D341Med (cell line): ENCODE measurements at regions not wholly inside any gene's neighbourhood (a gene's known extent, or its start where the extent isn't known, plus 50 kb on each side); places are given as distances from the start of the nearest gene placed in this dataset.

ENCODE experiments used
- DNase-seq: peaks from one replicate; pipeline ENCODE4 v3.0.0; 2012; ENCODE audit warnings: low spot score

GRCh38 chr12:58530742-58531062 lies 389.6 kb downstream of the LRIG3 start:
- DNase-seq: no peak

DNA sequence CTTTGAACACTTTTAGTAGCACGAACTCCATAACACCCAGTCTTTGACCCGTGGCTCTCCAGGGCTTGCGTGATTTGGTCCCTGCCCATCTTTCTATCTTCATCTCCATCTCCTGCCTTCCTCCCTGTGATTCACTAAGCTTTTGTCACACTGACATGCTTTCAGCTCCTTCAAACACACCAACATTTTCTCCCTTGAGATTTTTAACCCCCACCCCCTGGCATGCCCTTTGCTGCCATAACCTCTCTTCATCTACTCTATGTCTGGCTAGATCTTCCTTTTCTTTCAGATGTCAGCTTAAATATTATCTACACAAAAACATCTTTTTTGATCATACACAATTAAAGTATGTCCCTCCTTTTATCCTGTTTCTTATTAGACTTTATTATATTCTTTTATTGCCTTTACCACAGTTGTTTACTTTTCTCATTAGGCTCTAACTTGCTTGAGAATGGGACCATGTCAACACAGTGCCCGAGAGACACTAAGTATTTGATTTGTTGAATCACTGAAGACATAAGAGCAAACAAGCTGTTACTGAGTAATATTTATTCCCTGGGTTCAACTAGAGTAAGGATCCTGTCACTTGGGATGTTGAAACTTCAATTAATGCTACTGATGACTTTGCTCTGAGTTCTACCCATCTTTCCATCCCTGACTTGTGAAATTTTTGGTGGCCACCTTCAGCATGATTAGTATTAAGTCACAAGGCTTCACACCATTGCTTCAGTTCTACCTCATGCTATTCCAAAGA lies 387.3 kb downstream of the LRIG3 start:
- no peak for DNase-seq

GRCh38 chr12:58533652-58534051 lies 386.7 kb downstream of the LRIG3 start:
- DNase-seq: no peak

- DNase-seq: no peak
Observed at GRCh38 chr12:58537278-58537677, 383.0 kb downstream of the LRIG3 start.

DNA sequence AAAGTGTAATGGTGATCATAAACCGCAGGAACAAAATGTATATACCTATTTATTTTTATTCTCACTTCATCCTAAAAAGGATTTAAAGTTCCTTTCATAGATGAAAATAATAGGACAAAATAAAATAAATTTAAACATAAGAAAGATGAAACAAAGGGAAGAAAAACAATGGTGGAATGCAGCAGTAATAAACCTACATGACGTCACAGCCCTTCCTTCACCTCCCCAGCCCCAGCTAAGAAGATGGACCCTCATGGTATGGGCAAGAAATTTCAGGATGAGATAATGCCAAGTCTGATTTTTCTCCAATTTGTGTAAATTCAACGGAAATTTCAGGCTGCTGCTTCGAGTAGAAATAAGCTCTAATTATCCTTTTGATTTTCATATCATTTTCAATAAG lies 381.0 kb downstream of the LRIG3 start:
- DNase-seq: no peak

DNA sequence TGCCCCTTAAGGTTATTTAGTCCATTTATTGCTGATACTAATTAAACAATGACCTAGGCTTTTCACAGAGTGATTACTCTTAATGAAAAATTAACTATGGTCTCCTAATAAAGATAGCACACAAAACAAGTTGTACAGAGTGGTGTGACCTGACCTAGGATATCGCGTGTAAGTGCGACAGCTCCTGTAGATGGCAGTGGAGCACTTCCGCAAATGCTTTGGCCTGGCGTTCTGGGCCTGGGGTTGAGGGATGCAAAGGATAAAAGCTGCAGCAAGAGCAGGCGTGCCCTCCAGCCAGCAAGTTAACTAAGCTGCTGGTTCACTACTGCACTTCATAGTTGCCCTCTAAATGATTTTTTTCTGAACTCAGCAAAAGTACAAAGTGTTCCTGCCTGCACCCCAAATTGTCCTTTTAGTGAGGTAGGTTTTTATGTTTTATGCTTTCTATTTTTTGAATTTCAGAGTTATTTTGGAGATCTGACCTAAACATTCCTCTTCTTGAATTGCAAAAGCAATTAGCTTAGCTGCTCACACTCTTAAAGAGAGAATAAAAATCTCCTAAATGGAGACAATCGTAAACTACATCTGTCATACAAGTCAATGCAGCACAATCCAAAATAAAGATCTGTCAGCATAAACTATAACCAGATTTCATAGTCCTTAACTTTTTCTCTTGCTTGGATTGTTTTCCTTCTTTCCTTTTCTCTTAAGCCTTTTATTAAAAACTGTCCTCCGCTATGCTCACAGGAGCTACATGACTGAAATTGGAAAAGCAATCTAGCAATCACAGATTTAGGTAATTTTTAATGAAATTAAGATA lies 379.6 kb downstream of the LRIG3 start:
- peak; percentile 78 for DNase-seq

GRCh38 chr12:58541300-58541690 lies 379.0 kb downstream of the LRIG3 start:
- no peak for DNase-seq

DNA sequence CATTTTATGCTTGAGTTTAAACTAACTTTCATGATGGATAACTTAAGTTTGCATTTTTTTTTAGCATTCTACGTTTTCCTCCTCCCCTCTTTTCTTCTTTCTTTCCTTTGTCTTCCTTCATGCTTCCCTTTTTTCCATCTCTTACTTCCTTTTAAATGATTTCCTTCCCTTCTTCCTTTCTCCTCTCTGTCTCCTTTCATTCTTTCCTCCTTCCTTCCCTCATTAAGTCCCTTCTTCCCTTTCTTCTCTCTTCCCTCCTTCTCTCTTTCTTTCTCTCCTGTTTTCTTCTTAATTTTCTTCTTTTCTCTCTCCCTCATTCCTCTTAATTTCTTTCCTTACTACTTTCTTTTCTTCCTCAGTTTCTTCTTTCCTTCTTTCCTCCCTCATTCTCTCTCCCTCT lies 376.0 kb downstream of the LRIG3 start:
- no peak for DNase-seq

- no peak for DNase-seq
Observed at GRCh38 chr12:58547217-58547616, 373.1 kb downstream of the LRIG3 start.

DNA sequence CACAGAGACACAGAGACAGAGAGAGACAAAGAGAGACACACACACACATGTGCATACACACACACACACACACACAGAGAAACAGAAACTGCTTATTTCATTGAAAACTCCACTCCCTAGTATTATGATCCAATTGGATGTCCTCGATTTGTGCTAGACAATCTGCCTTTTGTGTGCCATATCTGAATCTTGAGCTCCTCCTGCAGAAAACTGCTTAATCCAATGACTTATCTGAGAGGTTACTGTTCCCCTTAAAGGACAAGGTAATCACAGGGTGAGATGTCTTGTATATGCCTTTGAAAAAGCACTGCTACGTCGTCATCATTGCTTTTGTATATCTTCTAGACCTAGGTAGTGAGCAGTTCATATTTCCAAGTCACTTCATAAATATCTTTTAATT lies 371.5 kb downstream of the LRIG3 start:
- DNase-seq: no peak

GRCh38 chr12:58554522-58555157 lies 365.7 kb downstream of the LRIG3 start:
- no peak for DNase-seq

DNA sequence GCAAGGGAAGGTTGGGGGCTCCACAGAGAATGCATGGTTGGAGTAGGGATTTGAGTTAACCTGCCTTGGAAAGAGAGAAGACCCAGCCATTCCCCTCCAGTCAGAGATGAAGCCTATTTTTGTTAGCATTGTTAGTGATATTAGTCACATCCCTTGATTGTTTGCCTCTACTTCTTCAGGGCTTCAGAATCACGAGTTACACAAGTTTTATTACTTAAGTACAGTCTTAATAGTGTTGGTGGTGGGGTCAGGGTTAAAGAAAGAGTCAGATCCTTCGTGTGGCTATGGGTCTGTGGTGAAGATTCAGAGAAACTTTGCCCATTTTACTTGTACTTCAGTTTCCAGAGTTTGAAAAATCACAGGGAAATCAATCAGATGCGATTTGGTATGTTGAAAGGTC lies 363.1 kb downstream of the LRIG3 start:
- no peak for DNase-seq

- no peak for DNase-seq
Observed at GRCh38 chr12:58557661-58558060, 362.6 kb downstream of the LRIG3 start.

DNA sequence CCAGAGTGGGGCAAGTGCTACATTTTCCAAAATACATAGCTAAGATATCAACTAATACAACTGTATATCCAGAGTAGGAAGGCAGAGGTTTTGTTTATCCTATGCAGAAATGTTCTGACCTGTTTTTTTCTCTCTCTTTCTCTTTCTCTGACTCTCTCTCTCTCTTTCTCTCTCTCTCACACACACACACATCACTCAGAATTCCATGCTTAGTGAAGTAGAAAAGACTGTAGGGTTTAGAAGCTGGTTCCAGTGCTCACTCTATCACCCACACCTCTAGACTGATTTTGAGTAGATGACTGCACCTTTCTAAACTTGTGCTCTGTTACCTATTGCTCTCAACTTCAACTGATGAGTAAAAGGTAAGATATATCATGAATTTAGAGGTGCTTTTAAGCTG lies 356.7 kb downstream of the LRIG3 start:
- no peak for DNase-seq

DNA sequence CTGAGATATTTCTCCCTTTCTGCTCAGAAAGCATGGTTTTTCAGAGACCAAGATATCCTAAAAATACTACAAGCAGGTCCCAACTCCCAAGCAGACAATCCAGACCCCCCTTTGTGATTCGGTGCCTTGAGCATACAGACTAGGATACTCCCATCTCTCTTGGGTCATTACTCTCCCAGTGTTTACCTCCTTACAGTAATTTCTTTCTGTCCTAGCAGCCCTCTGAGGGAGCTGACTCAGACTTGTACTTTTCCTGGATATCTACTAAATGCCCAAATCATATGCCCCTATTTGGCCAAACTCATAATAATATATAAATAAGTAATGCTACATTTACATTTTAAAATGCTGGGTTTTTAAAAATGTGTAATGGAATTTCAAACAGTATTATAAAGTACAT lies 355.6 kb downstream of the LRIG3 start:
- no peak for DNase-seq

- no peak for DNase-seq
Observed at GRCh38 chr12:58566599-58566998, 353.7 kb downstream of the LRIG3 start.

DNA sequence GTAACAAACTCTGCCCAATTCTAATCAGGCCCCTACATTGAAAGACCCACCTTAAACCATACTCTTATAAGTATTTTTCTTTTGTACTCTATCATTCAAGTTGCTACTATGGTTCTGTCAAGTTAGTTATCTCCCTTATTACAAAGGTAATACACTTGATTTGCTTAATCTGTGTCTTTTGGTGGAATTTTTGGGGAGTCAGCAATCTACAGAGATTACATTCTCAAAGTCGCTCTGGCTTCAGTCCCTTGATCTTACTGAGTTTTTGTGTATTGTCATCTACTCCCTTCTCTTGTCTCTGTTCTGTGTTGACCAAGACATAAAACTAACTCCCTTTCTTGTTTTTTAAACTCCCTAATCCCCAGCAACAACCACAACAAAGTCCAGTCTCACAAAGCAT lies 353.1 kb downstream of the LRIG3 start:
- DNase-seq: no peak

- no peak for DNase-seq
Observed at GRCh38 chr12:58570411-58570810, 349.9 kb downstream of the LRIG3 start.

- no peak for DNase-seq
Observed at GRCh38 chr12:58575256-58575655, 345.0 kb downstream of the LRIG3 start.

DNA sequence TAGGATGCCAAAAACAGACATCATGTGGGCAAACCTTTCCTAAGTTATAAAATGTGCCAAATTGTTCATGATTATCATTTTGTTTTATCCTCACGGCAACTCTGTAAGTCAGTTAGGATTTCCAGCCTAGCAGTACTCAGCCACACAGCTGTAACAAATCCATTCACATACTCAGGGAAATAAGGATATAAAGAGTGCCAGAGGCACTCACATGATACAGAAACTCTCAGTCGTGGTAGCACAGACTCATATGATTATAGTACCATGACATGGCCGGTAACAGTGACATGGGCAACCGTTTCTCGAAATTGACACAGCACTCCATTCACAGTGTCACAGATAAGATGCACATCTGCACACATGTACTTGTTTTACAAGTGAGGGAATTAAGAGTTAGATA lies 344.2 kb downstream of the LRIG3 start:
- DNase-seq: no peak

GRCh38 chr12:58576916-58577315 lies 343.4 kb downstream of the LRIG3 start:
- no peak for DNase-seq

DNA sequence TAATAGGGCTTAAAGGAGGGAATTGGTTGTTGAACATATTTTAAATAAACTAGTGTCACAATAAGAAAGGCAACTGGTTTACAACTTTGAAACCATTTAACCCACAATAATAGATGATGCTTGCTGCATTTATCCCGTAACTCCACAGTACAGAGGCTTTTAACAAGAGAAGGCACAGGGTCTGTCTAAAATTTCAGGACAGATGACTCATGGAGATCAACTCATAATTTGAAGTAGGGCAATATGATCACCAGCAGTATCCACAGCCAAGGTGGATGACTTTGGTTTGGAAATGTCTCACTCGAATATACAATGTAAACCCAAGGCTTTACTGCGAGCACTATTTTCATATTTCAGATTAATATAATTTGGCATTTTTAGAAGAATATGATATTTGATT lies 340.2 kb downstream of the LRIG3 start:
- DNase-seq: no peak

- DNase-seq: no peak
Observed at GRCh38 chr12:58583529-58583928, 336.8 kb downstream of the LRIG3 start.
